ENCODE measurements at regions not wholly inside any gene's neighbourhood (a gene's known extent, or its start where the extent isn't known, plus 50 kb on each side); places are given as distances from the start of the nearest gene placed in this dataset.

DNA sequence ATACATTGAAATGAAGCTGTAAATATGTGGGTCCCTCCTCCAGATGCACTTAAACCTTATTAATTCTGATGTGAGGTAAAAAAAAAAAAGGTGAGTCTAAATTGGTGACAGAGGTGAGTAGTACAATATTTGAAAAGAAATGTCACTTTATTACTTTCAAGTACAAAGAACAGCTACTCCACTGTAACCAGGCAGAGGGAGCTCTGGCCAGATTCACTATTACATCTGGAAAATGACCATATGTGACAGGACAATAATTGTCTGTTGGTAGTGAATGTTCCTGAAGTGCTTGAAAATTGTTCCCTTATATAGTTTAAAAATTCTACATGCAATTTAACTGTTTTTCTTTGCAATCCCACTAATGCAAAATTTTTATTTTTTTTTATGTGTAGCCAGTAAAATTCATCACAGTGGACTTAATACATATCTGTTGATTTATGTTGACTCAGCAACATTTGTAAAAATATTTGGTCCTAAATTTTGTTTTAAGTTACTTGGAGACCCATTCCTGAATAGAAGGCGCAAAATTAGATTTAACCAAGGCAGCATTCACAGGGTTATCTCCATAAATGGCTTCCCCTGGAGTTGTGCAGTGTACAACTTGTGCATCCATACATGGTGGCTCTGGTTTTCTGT, 231.9 kb upstream of the TBC1D5 start:
- no peaks in the 10 kb centered on the region for H3K9me3 ChIP-seq (ENCODE audit: control insufficient read depth, low read length)
- H3K27ac ChIP-seq (ENCODE audit: low read depth, low read length, severe bottlenecking) = no peak overlapping the region
- 80 to 100% methylated on average over 1 of the region's 1 CpG for WGBS, 2 experiments (ENCODE audit: insufficient coverage in 2 of 2)
- peaks cover 6% of the 10 kb centered on the region for H3K4me1 ChIP-seq (ENCODE audit: control insufficient read depth, insufficient read depth, low read length, poor library complexity, severe bottlenecking)
- no peak overlapping the region for H3K4me3 ChIP-seq (ENCODE audit: extremely low read depth, insufficient read depth, low read length, poor library complexity, severe bottlenecking)
- no peaks in the 10 kb centered on the region for H3K36me3 ChIP-seq (ENCODE audit: control insufficient read depth, insufficient read depth, low read length)

DNA sequence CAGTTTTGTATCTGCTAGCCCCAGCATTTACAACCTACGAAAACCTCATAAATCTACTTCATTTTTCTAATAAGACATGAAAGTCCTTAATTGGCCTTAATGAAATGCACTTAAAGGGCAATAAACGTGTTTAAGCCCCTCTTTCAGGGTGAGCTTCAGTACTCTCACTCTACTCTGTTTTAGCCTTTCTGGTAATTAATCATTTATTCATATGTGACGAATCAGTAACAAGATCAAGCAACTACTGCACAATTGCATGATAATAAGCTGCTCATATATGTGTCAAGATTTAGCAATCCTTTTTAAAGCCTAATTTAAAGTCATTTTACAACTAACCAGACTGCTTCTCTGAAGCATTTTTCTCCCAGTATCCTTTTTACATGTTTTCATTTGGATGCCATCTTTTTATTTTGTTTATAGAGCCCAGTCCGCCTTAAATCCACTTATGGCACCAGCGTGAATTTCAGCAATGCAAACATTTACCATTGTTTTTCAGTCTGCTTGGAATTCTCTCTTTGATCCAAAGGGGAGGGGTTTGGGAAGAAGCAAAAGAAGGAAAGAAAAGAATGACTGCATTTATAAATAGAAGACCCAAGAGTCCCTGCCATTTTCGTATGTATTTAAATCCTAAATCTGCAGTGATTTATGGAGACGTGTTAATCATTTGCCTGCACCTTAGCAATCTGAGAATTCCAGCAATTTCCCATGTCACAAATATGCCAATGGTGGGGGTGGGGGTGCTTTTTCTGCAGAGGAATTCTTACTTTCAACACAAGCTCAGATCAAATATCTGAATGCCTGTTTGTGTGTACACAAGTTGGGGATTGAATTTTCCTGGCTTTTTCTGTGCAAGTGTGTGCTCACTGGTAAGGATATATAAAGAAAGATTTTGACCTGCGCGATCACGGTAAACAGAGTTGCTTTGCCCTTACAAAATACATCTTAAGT, 230.8 kb upstream of the TBC1D5 start:
- H3K36me3 ChIP-seq (ENCODE audit: control insufficient read depth, insufficient read depth, low read length) = no peaks in the 10 kb centered on the region
- no peak overlapping the region for H3K4me3 ChIP-seq (ENCODE audit: extremely low read depth, insufficient read depth, low read length, poor library complexity, severe bottlenecking)
- WGBS, 2 experiments (ENCODE audit: insufficient coverage in 2 of 2) = 57 to 85% methylated on average over 1 to 8 of the region's 10 CpGs
- H3K27ac ChIP-seq (ENCODE audit: low read depth, low read length, severe bottlenecking) = no peak overlapping the region
- H3K9me3 ChIP-seq (ENCODE audit: control insufficient read depth, low read length) = no peaks in the 10 kb centered on the region
- peaks cover 6% of the 10 kb centered on the region for H3K4me1 ChIP-seq (ENCODE audit: control insufficient read depth, insufficient read depth, low read length, poor library complexity, severe bottlenecking)

- no CpG with 5 or more reads among the region's 1 CpG for WGBS, 2 experiments (ENCODE audit: insufficient coverage in 2 of 2)
- Histone ChIP-seq H3K27ac (ENCODE audit: low read depth, low read length, severe bottlenecking) (no peak overlapping the region), H3K4me1 (ENCODE audit: control insufficient read depth, insufficient read depth, low read length, poor library complexity, severe bottlenecking) (peaks cover 6% of the 10 kb centered on the region)
These were observed 230.0 kb upstream of the TBC1D5 start for GRCh38 chr3:17972476-17972875.

GRCh38 chr3:17972030-17972429, 229.6 kb upstream of the TBC1D5 start:
- H3K27ac ChIP-seq (ENCODE audit: low read depth, low read length, severe bottlenecking) = no peak overlapping the region
- H3K9me3 ChIP-seq (ENCODE audit: control insufficient read depth, low read length) = no peaks in the 10 kb centered on the region
- H3K36me3 ChIP-seq (ENCODE audit: control insufficient read depth, insufficient read depth, low read length) = no peaks in the 10 kb centered on the region
- H3K4me1 ChIP-seq (ENCODE audit: control insufficient read depth, insufficient read depth, low read length, poor library complexity, severe bottlenecking) = peaks cover 6% of the 10 kb centered on the region
- WGBS, 2 experiments (ENCODE audit: insufficient coverage in 2 of 2) = no CpG with 5 or more reads among the region's 1 CpG
- no peak overlapping the region for H3K4me3 ChIP-seq (ENCODE audit: extremely low read depth, insufficient read depth, low read length, poor library complexity, severe bottlenecking)

More at GRCh38 chr3:17972476-17972875, 230.0 kb upstream of the TBC1D5 start:
- no peaks in the 10 kb centered on the region for H3K36me3 ChIP-seq (ENCODE audit: control insufficient read depth, insufficient read depth, low read length)
- H3K9me3 ChIP-seq (ENCODE audit: control insufficient read depth, low read length) = no peaks in the 10 kb centered on the region
- no peak overlapping the region for H3K4me3 ChIP-seq (ENCODE audit: extremely low read depth, insufficient read depth, low read length, poor library complexity, severe bottlenecking)

DNA sequence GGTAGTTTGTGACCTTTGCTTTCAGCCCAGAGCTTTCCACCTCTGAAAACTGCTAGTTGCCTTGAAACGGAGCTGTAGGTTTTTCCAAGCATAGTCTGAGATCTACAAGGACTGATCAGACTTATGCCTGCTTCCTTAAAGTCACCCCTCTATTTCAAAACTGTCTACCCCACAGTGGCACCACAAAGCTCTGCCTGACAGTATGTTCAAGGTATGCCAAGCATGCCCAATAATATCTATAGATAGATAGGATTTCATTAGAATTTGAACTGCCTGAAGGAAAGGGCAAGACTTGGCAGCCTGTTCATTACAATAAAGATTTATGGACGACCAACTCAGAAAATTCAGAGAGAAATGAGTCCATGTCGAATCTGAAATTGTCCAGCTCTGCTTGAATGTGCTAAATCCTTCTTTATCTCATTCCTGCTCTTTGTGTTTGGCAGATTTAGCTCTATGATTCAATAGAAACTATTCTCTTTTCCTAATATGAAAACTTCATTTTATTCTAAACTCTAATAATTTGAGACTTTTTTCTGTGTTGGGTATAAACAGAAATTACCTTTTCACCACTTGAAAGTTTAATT, 227.6 kb upstream of the TBC1D5 start:
- H3K4me1 ChIP-seq (ENCODE audit: control insufficient read depth, insufficient read depth, low read length, poor library complexity, severe bottlenecking) = peaks cover 6% of the 10 kb centered on the region
- no peaks in the 10 kb centered on the region for H3K9me3 ChIP-seq (ENCODE audit: control insufficient read depth, low read length)
- no peak overlapping the region for H3K27ac ChIP-seq (ENCODE audit: low read depth, low read length, severe bottlenecking)
- whole genome bisulfite sequencing, 2 experiments (ENCODE audit: insufficient coverage in 2 of 2) = 72 to 94% methylated on average over 2 of the region's 3 CpGs
- no peak overlapping the region for H3K4me3 ChIP-seq (ENCODE audit: extremely low read depth, insufficient read depth, low read length, poor library complexity, severe bottlenecking)
- H3K36me3 ChIP-seq (ENCODE audit: control insufficient read depth, insufficient read depth, low read length) = no peaks in the 10 kb centered on the region

DNA sequence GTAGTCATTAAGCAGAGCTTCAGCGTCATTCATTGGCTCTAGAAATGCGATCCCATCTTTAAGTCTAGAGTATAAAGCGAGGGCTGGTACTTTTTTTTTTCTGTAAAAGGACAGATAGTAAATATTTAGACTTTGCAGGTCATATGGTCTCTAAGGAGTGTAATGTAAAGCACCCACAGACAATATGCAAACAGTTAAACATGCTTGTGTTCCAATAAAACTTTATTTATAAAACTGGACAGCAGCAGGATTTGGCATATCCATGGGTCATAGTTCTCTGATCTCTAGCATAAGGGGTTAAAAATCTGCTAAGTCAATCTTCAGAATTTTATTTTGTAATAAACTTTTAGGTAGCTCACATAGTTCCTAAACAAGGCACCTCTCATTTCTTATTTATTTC, 226.8 kb upstream of the TBC1D5 start:
- H3K27ac ChIP-seq (ENCODE audit: low read depth, low read length, severe bottlenecking) = no peak overlapping the region
- peaks cover 6% of the 10 kb centered on the region for H3K4me1 ChIP-seq (ENCODE audit: control insufficient read depth, insufficient read depth, low read length, poor library complexity, severe bottlenecking)
- H3K4me3 ChIP-seq (ENCODE audit: extremely low read depth, insufficient read depth, low read length, poor library complexity, severe bottlenecking) = no peak overlapping the region
- no peaks in the 10 kb centered on the region for H3K9me3 ChIP-seq (ENCODE audit: control insufficient read depth, low read length)
- no peaks in the 10 kb centered on the region for H3K36me3 ChIP-seq (ENCODE audit: control insufficient read depth, insufficient read depth, low read length)
- 86% methylated on average over 2 of the region's 3 CpGs; no CpG with 5 or more reads in 1 of the 2 experiments for WGBS, 2 experiments (ENCODE audit: insufficient coverage in 2 of 2)

- Histone ChIP-seq H3K4me3 (ENCODE audit: extremely low read depth, insufficient read depth, low read length, poor library complexity, severe bottlenecking) (no peak overlapping the region), H3K9me3 (ENCODE audit: control insufficient read depth, low read length) (no peaks in the 10 kb centered on the region), H3K4me1 (ENCODE audit: control insufficient read depth, insufficient read depth, low read length, poor library complexity, severe bottlenecking) (peaks cover 3% of the 10 kb centered on the region), H3K27ac (ENCODE audit: low read depth, low read length, severe bottlenecking) (no peak overlapping the region), H3K36me3 (ENCODE audit: control insufficient read depth, insufficient read depth, low read length) (no peaks in the 10 kb centered on the region)
- 94% methylated on average over 2 of the region's 2 CpGs; no CpG with 5 or more reads in 1 of the 2 experiments for WGBS, 2 experiments (ENCODE audit: insufficient coverage in 2 of 2)
These were observed 225.6 kb upstream of the TBC1D5 start for GRCh38 chr3:17967953-17968607.

DNA sequence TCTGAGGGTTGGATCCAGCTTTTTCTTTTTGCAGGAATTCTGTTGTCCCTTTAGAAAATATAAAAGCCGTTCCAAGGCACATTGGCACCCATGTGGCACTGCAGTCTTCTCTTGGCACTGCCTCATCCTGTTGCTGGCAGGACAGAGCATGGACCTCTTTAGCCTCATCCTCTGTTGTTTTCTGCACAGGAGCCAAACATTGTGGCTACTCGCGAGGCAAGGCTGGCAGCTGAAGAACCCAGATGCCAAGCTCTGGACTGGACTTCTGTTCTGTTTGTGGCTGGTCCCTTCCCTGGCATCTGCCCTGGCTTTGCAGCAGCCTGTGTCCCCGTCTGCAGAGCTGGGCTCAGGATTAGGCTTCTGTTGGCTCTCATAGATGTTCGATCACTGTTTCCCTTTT, 224.7 kb upstream of the TBC1D5 start:
- Histone ChIP-seq H3K9me3 (ENCODE audit: control insufficient read depth, low read length) (no peaks in the 10 kb centered on the region), H3K36me3 (ENCODE audit: control insufficient read depth, insufficient read depth, low read length) (no peaks in the 10 kb centered on the region), H3K27ac (ENCODE audit: low read depth, low read length, severe bottlenecking) (no peak overlapping the region), H3K4me1 (ENCODE audit: control insufficient read depth, insufficient read depth, low read length, poor library complexity, severe bottlenecking) (no peaks in the 10 kb centered on the region), H3K4me3 (ENCODE audit: extremely low read depth, insufficient read depth, low read length, poor library complexity, severe bottlenecking) (no peak overlapping the region)
- WGBS, 2 experiments (ENCODE audit: insufficient coverage in 2 of 2) = 93 to 100% methylated on average over 3 to 5 of the region's 5 CpGs

DNA sequence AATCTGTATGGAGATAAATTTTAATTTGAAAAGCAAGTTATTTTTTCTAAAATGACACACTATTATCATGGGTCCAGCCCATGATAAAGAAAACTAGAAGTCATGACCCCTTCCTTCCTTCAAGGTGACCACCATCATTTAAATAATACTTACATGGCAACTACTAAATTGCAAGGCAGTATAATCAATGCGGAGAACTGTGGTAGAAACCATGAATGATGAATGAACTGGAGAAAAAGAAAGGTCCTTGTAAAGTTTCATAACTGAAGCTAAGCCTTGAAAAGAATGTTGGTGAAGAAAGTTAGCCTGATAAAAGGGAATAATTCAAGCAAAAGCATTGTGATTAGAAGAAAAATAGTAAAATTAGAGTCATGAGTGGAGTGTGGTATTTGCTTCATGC, 222.9 kb upstream of the TBC1D5 start:
- Histone ChIP-seq H3K36me3 (ENCODE audit: control insufficient read depth, insufficient read depth, low read length) (no peaks in the 10 kb centered on the region), H3K4me3 (ENCODE audit: extremely low read depth, insufficient read depth, low read length, poor library complexity, severe bottlenecking) (no peak overlapping the region), H3K27ac (ENCODE audit: low read depth, low read length, severe bottlenecking) (no peak overlapping the region), H3K4me1 (ENCODE audit: control insufficient read depth, insufficient read depth, low read length, poor library complexity, severe bottlenecking) (no peaks in the 10 kb centered on the region), H3K9me3 (ENCODE audit: control insufficient read depth, low read length) (no peaks in the 10 kb centered on the region)
- WGBS, 2 experiments (ENCODE audit: insufficient coverage in 2 of 2) = 92% methylated on average over 1 of the region's 1 CpG; no CpG with 5 or more reads in 1 of the 2 experiments

DNA sequence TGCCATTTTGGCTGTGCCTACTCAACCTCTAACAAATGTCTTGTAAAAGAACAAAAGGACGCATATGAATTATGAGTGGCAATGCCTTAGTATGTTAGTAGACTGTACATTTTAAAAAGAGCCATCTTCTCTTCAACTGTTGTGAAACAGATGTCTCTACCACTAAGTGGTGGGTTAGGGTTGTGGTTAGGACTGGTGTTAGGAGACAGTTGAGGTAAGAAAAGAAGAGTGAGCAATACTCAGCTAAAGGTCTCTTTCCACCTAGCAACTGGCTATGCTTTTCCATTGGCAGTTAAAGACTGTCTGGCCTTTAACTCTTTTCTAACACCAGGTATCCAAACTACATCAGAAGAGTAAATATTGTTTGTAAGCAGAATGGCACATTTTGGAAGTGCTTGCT, 221.7 kb upstream of the TBC1D5 start:
- Histone ChIP-seq H3K4me3 (ENCODE audit: extremely low read depth, insufficient read depth, low read length, poor library complexity, severe bottlenecking) (no peak overlapping the region), H3K9me3 (ENCODE audit: control insufficient read depth, low read length) (no peaks in the 10 kb centered on the region), H3K27ac (ENCODE audit: low read depth, low read length, severe bottlenecking) (no peak overlapping the region), H3K4me1 (ENCODE audit: control insufficient read depth, insufficient read depth, low read length, poor library complexity, severe bottlenecking) (no peaks in the 10 kb centered on the region), H3K36me3 (ENCODE audit: control insufficient read depth, insufficient read depth, low read length) (no peaks in the 10 kb centered on the region)
- WGBS, 2 experiments (ENCODE audit: insufficient coverage in 2 of 2) = no CpG with 5 or more reads among the region's 1 CpG

Data from mesodermal cell (in vitro differentiated cells).